Upper lobe of left lung (tissue), 4 donors: ENCODE measurements at regions not wholly inside any gene's neighbourhood (a gene's known extent, or its start where the extent isn't known, plus 50 kb on each side); places are given as distances from the start of the nearest gene placed in this dataset.

Source experiments
- EP300 ChIP-seq, 4 donors: sonication (generic); formaldehyde crosslinking; IDR thresholded peaks; one replicate each; pipeline ENCODE4 v1.5.1; 2017; ENCODE audit warnings: antibody characterized with exemption in 4 of 4, control low read depth in 2 of 4
- POLR2A ChIP-seq, 4 donors: fragments of 450-650 bp; IDR thresholded peaks; one replicate each; pipeline ENCODE4 v1.5.1; 2016 to 2017; ENCODE audit warnings: antibody characterized with exemption in 4 of 4, mild to moderate bottlenecking in 2 of 4
- POLR2AphosphoS5 ChIP-seq, 2 donors: sonication (generic); formaldehyde crosslinking; IDR thresholded peaks; one replicate each; pipeline ENCODE4 v1.5.1; 2017; ENCODE audit warnings: antibody characterized with exemption in 2 of 2
- TF ChIP-seq, protein P1 (sequence below), 6 experiments: fragments of 450-650 bp in 4 of 6; fragments of 200-600 bp in 2 of 6; sonication (generic) in 2 of 6; IDR thresholded peaks; one replicate each; pipeline ENCODE4 v1.5.1; 2016 to 2019; ENCODE audit warnings: antibody characterized with exemption in 6 of 6

DNA sequence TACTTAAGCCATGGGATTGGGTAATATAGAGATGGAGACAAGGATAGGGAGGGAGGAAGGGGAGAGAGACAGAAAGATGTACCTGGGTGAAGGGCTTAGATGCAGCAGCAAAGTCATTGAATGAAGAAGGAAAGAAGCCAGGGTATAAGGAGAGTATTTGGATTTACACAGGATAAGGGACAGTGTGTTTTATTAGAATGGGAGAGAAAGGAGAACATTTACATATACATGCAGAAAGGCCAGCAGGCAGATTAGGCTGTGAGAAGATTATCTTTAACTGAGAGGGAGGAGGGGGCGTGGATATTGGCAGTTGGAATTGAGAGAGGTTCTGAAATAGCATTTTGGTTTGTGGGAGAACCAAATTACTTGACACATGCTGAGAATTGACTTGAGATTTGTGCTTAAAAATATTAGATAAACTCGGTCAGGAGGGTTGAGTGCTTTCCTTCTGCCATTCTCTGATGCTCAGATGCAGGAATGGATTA, 161.5 kb upstream of the ZNF804B start:
- TF ChIP-seq, protein P1, sequence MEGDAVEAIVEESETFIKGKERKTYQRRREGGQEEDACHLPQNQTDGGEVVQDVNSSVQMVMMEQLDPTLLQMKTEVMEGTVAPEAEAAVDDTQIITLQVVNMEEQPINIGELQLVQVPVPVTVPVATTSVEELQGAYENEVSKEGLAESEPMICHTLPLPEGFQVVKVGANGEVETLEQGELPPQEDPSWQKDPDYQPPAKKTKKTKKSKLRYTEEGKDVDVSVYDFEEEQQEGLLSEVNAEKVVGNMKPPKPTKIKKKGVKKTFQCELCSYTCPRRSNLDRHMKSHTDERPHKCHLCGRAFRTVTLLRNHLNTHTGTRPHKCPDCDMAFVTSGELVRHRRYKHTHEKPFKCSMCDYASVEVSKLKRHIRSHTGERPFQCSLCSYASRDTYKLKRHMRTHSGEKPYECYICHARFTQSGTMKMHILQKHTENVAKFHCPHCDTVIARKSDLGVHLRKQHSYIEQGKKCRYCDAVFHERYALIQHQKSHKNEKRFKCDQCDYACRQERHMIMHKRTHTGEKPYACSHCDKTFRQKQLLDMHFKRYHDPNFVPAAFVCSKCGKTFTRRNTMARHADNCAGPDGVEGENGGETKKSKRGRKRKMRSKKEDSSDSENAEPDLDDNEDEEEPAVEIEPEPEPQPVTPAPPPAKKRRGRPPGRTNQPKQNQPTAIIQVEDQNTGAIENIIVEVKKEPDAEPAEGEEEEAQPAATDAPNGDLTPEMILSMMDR (IDR thresholded peaks at IDR 0.05): no peak
- TF ChIP-seq POLR2AphosphoS5 (IDR thresholded peaks at IDR 0.05) (no peak), EP300 (IDR thresholded peaks at IDR 0.05) (no peak), POLR2A (IDR thresholded peaks at IDR 0.05) (no peak)
